SH-SY5Y (cell line): ENCODE measurements at regions not wholly inside any gene's neighbourhood (a gene's known extent, or its start where the extent isn't known, plus 50 kb on each side); places are given as distances from the start of the nearest gene placed in this dataset.

ENCODE experiments used
- GATA2 ChIP-seq: IDR thresholded peaks from 2 replicates; pipeline ENCODE4 v1.6.1; 2011; ENCODE audit warnings: mild to moderate bottlenecking, low read depth, low read length
- GATA3 ChIP-seq: IDR thresholded peaks from 2 replicates; pipeline ENCODE4 v1.6.1; 2011; ENCODE audit warnings: low read depth, mild to moderate bottlenecking, low read length, moderate library complexity

GRCh38 chr7:118747473-118747872, 523.0 kb downstream of the ANKRD7 start:
- TF ChIP-seq GATA2, result no peak
- TF ChIP-seq GATA3, result no peak
